ENCODE measurements at regions not wholly inside any gene's neighbourhood (a gene's known extent, or its start where the extent isn't known, plus 50 kb on each side); places are given as distances from the start of the nearest gene placed in this dataset.

DNA sequence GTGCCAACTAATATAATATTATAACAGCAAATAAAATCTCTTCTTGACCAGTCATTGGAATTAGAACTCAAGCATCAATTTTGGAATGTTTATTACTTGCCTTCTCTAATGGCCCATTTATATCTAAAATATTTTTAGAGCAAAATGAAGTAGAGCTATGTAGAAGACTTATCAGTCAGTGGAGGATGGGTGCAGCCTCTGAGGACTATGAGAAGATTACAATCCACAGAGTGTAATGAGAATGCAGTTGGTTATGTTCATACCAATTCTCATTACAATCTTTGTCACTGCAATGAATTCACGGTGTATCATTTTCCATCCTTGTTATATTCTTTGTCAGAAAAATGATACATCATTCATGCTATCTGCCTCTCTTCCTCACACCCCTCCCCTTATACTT is 878.1 kb downstream of the CENPC start:
- TF ChIP-seq, protein P1, sequence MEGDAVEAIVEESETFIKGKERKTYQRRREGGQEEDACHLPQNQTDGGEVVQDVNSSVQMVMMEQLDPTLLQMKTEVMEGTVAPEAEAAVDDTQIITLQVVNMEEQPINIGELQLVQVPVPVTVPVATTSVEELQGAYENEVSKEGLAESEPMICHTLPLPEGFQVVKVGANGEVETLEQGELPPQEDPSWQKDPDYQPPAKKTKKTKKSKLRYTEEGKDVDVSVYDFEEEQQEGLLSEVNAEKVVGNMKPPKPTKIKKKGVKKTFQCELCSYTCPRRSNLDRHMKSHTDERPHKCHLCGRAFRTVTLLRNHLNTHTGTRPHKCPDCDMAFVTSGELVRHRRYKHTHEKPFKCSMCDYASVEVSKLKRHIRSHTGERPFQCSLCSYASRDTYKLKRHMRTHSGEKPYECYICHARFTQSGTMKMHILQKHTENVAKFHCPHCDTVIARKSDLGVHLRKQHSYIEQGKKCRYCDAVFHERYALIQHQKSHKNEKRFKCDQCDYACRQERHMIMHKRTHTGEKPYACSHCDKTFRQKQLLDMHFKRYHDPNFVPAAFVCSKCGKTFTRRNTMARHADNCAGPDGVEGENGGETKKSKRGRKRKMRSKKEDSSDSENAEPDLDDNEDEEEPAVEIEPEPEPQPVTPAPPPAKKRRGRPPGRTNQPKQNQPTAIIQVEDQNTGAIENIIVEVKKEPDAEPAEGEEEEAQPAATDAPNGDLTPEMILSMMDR (IDR thresholded peaks at IDR 0.05) = no peak
- no peak for TF ChIP-seq POLR2A (IDR thresholded peaks at IDR 0.05)
